ENCODE measurements at regions not wholly inside any gene's neighbourhood (a gene's known extent, or its start where the extent isn't known, plus 50 kb on each side); places are given as distances from the start of the nearest gene placed in this dataset.

DNA sequence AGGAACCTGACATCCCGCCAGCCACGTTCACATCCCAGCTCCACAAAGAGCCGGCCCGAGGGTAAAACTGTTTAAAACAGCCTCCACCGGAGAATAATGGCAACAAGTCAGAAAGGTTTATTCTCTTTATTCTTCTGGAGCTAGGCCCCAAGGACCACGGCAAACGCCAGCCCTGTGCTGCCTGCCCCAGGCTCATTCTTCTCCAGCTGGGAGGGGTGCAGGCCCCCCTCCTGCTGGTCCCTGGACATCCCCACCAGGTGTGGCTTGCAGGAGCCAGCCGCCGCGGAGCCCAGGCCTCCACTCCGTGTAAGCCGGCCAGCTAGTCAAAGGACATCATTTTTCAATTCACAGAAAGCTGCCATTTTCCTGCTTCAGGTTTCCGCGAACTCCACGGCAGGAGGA is 65.8 kb upstream of the SALL3 start:
- TF ChIP-seq, protein P1, sequence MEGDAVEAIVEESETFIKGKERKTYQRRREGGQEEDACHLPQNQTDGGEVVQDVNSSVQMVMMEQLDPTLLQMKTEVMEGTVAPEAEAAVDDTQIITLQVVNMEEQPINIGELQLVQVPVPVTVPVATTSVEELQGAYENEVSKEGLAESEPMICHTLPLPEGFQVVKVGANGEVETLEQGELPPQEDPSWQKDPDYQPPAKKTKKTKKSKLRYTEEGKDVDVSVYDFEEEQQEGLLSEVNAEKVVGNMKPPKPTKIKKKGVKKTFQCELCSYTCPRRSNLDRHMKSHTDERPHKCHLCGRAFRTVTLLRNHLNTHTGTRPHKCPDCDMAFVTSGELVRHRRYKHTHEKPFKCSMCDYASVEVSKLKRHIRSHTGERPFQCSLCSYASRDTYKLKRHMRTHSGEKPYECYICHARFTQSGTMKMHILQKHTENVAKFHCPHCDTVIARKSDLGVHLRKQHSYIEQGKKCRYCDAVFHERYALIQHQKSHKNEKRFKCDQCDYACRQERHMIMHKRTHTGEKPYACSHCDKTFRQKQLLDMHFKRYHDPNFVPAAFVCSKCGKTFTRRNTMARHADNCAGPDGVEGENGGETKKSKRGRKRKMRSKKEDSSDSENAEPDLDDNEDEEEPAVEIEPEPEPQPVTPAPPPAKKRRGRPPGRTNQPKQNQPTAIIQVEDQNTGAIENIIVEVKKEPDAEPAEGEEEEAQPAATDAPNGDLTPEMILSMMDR (IDR thresholded peaks at IDR 0.05), result no peak
- TF ChIP-seq POLR2A (IDR thresholded peaks at IDR 0.05), result no peak
